HepG2 (cell line): ENCODE measurements at regions not wholly inside any gene's neighbourhood (a gene's known extent, or its start where the extent isn't known, plus 50 kb on each side); places are given as distances from the start of the nearest gene placed in this dataset.

Experiments
- ATAC-seq: fragments of 200-7000 bp; cut with Tn5 transposase; 3 replicates; pipeline ENCODE4 v1.9.1; 2020; ENCODE audit warnings: mild to moderate bottlenecking, moderate library complexity
- BruUV-seq: library from RNA; stranded (reverse); fragments of 400-500 nt; replicated peaks from 2 replicates; lab custom pipeline; 2021; lab: Mats Ljungman, UMichigan
- CTCF ChIA-PET: fragments of 300-600 bp; formaldehyde crosslinking; extraction: SDS; loops from one replicate; lab custom pipeline; 2021; ENCODE audit warnings: low total read pairs, inconsistent platforms, low intra/inter-chr PET ratio; lab: Yijun Ruan, JAX
- POLR2A ChIA-PET: fragments of 350-600 bp; sonication (Branson Sonifier 250); formaldehyde crosslinking; loops from one replicate; lab custom pipeline; 2020; ENCODE audit warnings: antibody characterized with exemption, inconsistent platforms; lab: Yijun Ruan, JAX
- DNase-seq: peaks from one replicate; pipeline ENCODE4 v3.0.0-alpha.2; 2015; ENCODE audit warnings: low spot score
- FAIRE-seq: peaks from 3 replicates; lab custom pipeline; 2011; peaks lifted over from hg19 to GRCh38; lab: Jason Lieb, UNC
- H2AFZ ChIP-seq: one replicate; pipeline ENCODE4 v1.6.1; 2011; ENCODE audit warnings: low read length, inconsistent platforms
- H3K27ac ChIP-seq: fragments of 300-600 bp; 3 replicates; pipeline ENCODE4 v1.8.0; 2011; ENCODE audit warnings: mixed run types, mild to moderate bottlenecking, mixed read lengths, low read length, inconsistent platforms; ENCODE audit not compliant: insufficient read depth; ENCODE audit errors: extremely low read length
- H3K27me3 ChIP-seq, 2 experiments: fragments of 200-600 bp in 1 of 2; 2 replicates in 1 of 2; 3 replicates in 1 of 2; pipeline versions ENCODE4 v1.6.0 to v1.8.0; 2011; ENCODE audit warnings: low read length in 2 of 2, mild to moderate bottlenecking in 2 of 2, moderate library complexity in 2 of 2, inconsistent platforms in 1 of 2; ENCODE audit not compliant: insufficient read depth in 2 of 2, control insufficient read depth in 1 of 2
- H3K36me3 ChIP-seq, 2 experiments: fragments of 200-600 bp in 1 of 2; replicated peaks in 1 of 2; 2 replicates in 1 of 2; 3 replicates in 1 of 2; pipeline versions ENCODE4 v1.5.1 to v1.8.0; 2011; ENCODE audit warnings: low read length in 2 of 2, inconsistent platforms in 1 of 2; ENCODE audit not compliant: insufficient read depth in 2 of 2, control insufficient read depth in 1 of 2
- H3K4me1 ChIP-seq: 2 replicates; pipeline ENCODE4 v1.5.1; 2012; ENCODE audit warnings: low read length, inconsistent platforms; ENCODE audit not compliant: insufficient read depth
- H3K4me2 ChIP-seq: 2 replicates; pipeline ENCODE4 v1.6.0; 2011; ENCODE audit warnings: low read depth, low read length, inconsistent platforms
- H3K4me3 ChIP-seq, 3 experiments: fragments of 200-600 bp in 1 of 3; sonication (generic), shearing (Covaris generic) in 1 of 3; replicated peaks in 1 of 3; 2 replicates each; pipeline ENCODE4 v1.5.1; 2011 to 2016; ENCODE audit warnings: low read length in 3 of 3, inconsistent platforms in 2 of 3, low read depth in 2 of 3, mild to moderate bottlenecking in 2 of 3, control low read depth in 1 of 3, mixed read lengths in 1 of 3; ENCODE audit not compliant: insufficient read depth in 1 of 3
- H3K79me2 ChIP-seq: one replicate; pipeline ENCODE4 v1.6.1; 2011; ENCODE audit warnings: low read length, inconsistent platforms; ENCODE audit not compliant: insufficient read depth
- H3K9ac ChIP-seq: 2 replicates; pipeline ENCODE4 v1.6.0; 2011; ENCODE audit warnings: mild to moderate bottlenecking, low read depth, low read length, inconsistent platforms; ENCODE audit not compliant: insufficient read depth
- H3K9me3 ChIP-seq: 2 replicates; pipeline ENCODE4 v1.5.1; 2012; ENCODE audit warnings: mild to moderate bottlenecking, low read length
- H4K20me1 ChIP-seq: 2 replicates; pipeline ENCODE4 v1.6.0; 2011; ENCODE audit warnings: inconsistent platforms, mild to moderate bottlenecking, low read length, moderate library complexity; ENCODE audit not compliant: insufficient read depth
- GATAD1 ChIP-seq: IDR thresholded peaks from 2 replicates; pipeline ENCODE4 v1.6.1; 2016; ENCODE audit warnings: missing genetic modification reagents, missing compliant biosample characterization
- HNF1B ChIP-seq: sonication (generic); formaldehyde crosslinking; IDR thresholded peaks from 2 replicates; pipeline ENCODE4 v1.5.1; 2020; ENCODE audit warnings: mild to moderate bottlenecking, moderate library complexity, missing genetic modification reagents
- NCOA5 ChIP-seq: sonication (generic); formaldehyde crosslinking; IDR thresholded peaks from 2 replicates; pipeline ENCODE4 v1.4.0; 2020; ENCODE audit warnings: missing genetic modification reagents
- RFX1 ChIP-seq: fragments of 450-650 bp; IDR thresholded peaks from 2 replicates; pipeline ENCODE4 v1.6.1; 2017
- SNRNP70 ChIP-seq: fragments of 200-400 bp; formaldehyde crosslinking; IDR thresholded peaks from 2 replicates; pipeline ENCODE4 v1.6.1; 2017; ENCODE audit warnings: mild to moderate bottlenecking, low read depth, low read length, moderate library complexity
- SPEN ChIP-seq: sonication (generic); formaldehyde crosslinking; IDR thresholded peaks from 2 replicates; pipeline ENCODE4 v1.5.1; 2020; ENCODE audit warnings: low read depth, mild to moderate bottlenecking, missing genetic modification reagents
- U2AF1 ChIP-seq: fragments of 200-400 bp; formaldehyde crosslinking; optimal IDR thresholded peaks from 2 replicates; pipeline ENCODE3; 2017; ENCODE audit warnings: mild to moderate bottlenecking, low read depth, low read length
- ZNF318 ChIP-seq: sonication (generic); formaldehyde crosslinking; IDR thresholded peaks from 2 replicates; pipeline ENCODE4 v1.4.0; 2020; ENCODE audit warnings: mild to moderate bottlenecking, missing genetic modification reagents
- ZSCAN5A ChIP-seq: sonication (generic); formaldehyde crosslinking; IDR thresholded peaks from 2 replicates; pipeline ENCODE4 v1.8.0; 2022; ENCODE audit warnings: mild to moderate bottlenecking, missing genetic modification reagents, borderline replicate concordance
- WGBS: methylation state at CpG from one replicate; pipeline ENCODE4 v1.1.6; 2017; ENCODE audit warnings: low lambda C conversion rate; 5-methylcytosine and 5-hydroxymethylcytosine counted together
- in situ Hi-C: cut with HindIII; loops from 2 replicates; pipeline ENCODE4 v1.10.0; 2017; ENCODE audit warnings: low pct_unique_long_range_greater_than_20kb; ENCODE audit not compliant: extremely low pct_ligation_motif_present
- intact Hi-C: fragments of 100-400 bp; cut with micrococcal nuclease; formaldehyde crosslinking; loops from one replicate; pipeline ENCODE4 v1.10.0; 2022; ENCODE audit not compliant: unreplicated experiment

- TF ChIP-seq GATAD1 (CRISPR knock-in tag) (no peak), NCOA5 (no peak), RFX1 (no peak)
- TF ChIP-seq, all 625 proteins: peak for 0
These were observed 806.1 kb downstream of the LTN1 start (continued) for GRCh38 chr21:28186604-28187003.

- intact Hi-C loops = no loop called here
- Histone ChIP-seq H3K27ac (no peak overlapping the region), H3K79me2 (no peaks in the 10 kb centered on the region), H3K4me1 (no peaks in the 10 kb centered on the region), H4K20me1 (no peaks in the 10 kb centered on the region), H3K36me3 (no peaks in the 10 kb centered on the region), H3K4me2 (no peak overlapping the region), H3K9me3 (peaks cover 77% of the 10 kb centered on the region), H3K4me3 (no peak overlapping the region), H3K9ac (no peak overlapping the region), H3K27me3 (no peaks in the 10 kb centered on the region), H2AFZ (no peak overlapping the region)
- ATAC-seq (no peak), DNase-seq (no peak), FAIRE-seq (no peak)
- in situ Hi-C loops = no loop called here
- 8% methylated on average over 4 of the region's 4 CpGs for WGBS
- CTCF ChIA-PET = no interaction called here
- BruUV-seq = no TSS peak
- POLR2A ChIA-PET = no interaction called here
- TF ChIP-seq U2AF1 (no peak), SNRNP70 (no peak), SPEN (no peak), HNF1B (CRISPR knock-in tag) (no peak), ZSCAN5A (CRISPR knock-in tag) (no peak), ZNF318 (CRISPR knock-in tag) (no peak)
These were observed 810.9 kb downstream of the LTN1 start for GRCh38 chr21:28181730-28182129.
